Smooth muscle cell (in vitro differentiated cells): ENCODE measurements at regions not wholly inside any gene's neighbourhood (a gene's known extent, or its start where the extent isn't known, plus 50 kb on each side); places are given as distances from the start of the nearest gene placed in this dataset.

Experiments
- DNase-seq: peaks from one replicate; lab custom pipeline; 2025; ENCODE audit not compliant: unreplicated experiment; lab: John Stamatoyannopoulos, UW
- H2AFZ ChIP-seq: fragments of 200-600 bp; sonication (generic); 2 replicates; pipeline ENCODE4 v1.6.0; 2016; ENCODE audit warnings: antibody characterized with exemption, low read depth, mild to moderate bottlenecking
- H3F3A ChIP-seq: fragments of 200-600 bp; sonication (generic); 2 replicates; pipeline ENCODE4 v1.6.0; 2017; ENCODE audit warnings: antibody characterized with exemption, low read depth
- H3K27ac ChIP-seq: fragments of 200-600 bp; sonication (generic); 2 replicates; pipeline ENCODE4 v1.5.1; 2016; ENCODE audit warnings: low read depth, mild to moderate bottlenecking
- H3K27me3 ChIP-seq: fragments of 200-600 bp; sonication (generic); 2 replicates; pipeline ENCODE4 v1.6.1; 2016; ENCODE audit warnings: low read depth, mild to moderate bottlenecking
- H3K36me3 ChIP-seq: fragments of 200-600 bp; sonication (generic); 2 replicates; pipeline ENCODE4 v1.5.1; 2016; ENCODE audit warnings: low read depth
- H3K4me1 ChIP-seq: fragments of 200-600 bp; sonication (generic); 2 replicates; pipeline ENCODE4 v1.5.1; 2016; ENCODE audit warnings: low read depth
- H3K4me2 ChIP-seq: fragments of 200-600 bp; sonication (generic); 2 replicates; pipeline ENCODE4 v1.6.0; 2016; ENCODE audit warnings: mild to moderate bottlenecking
- H3K4me3 ChIP-seq: fragments of 200-600 bp; sonication (generic); 2 replicates; pipeline ENCODE4 v1.5.1; 2016; ENCODE audit warnings: mild to moderate bottlenecking
- H3K79me2 ChIP-seq: fragments of 200-600 bp; sonication (generic); 2 replicates; pipeline ENCODE4 v1.6.0; 2016; ENCODE audit warnings: low read depth, mild to moderate bottlenecking
- H3K9ac ChIP-seq: fragments of 200-600 bp; sonication (generic); 2 replicates; pipeline ENCODE4 v1.6.0; 2016; ENCODE audit warnings: low read depth
- H3K9me3 ChIP-seq: fragments of 200-600 bp; sonication (generic); replicated peaks from 2 replicates; pipeline ENCODE4 v1.5.1; 2016; ENCODE audit warnings: low read depth
- H4K20me1 ChIP-seq: fragments of 200-600 bp; sonication (generic); 2 replicates; pipeline ENCODE4 v1.6.0; 2016; ENCODE audit warnings: low read depth
- WGBS: methylation state at CpG from one replicate; pipeline ENCODE4 v1.1.7; 2016; ENCODE audit warnings: low lambda C conversion rate; 5-methylcytosine and 5-hydroxymethylcytosine counted together
- TF ChIP-seq, protein P1 (sequence below): fragments of 200-600 bp; sonication (generic); IDR thresholded peaks from 2 replicates; pipeline ENCODE4 v1.5.1; 2017; ENCODE audit warnings: borderline replicate concordance, mild to moderate bottlenecking, antibody characterized with exemption; ENCODE audit not compliant: insufficient read depth, poor library complexity, severe bottlenecking

DNA sequence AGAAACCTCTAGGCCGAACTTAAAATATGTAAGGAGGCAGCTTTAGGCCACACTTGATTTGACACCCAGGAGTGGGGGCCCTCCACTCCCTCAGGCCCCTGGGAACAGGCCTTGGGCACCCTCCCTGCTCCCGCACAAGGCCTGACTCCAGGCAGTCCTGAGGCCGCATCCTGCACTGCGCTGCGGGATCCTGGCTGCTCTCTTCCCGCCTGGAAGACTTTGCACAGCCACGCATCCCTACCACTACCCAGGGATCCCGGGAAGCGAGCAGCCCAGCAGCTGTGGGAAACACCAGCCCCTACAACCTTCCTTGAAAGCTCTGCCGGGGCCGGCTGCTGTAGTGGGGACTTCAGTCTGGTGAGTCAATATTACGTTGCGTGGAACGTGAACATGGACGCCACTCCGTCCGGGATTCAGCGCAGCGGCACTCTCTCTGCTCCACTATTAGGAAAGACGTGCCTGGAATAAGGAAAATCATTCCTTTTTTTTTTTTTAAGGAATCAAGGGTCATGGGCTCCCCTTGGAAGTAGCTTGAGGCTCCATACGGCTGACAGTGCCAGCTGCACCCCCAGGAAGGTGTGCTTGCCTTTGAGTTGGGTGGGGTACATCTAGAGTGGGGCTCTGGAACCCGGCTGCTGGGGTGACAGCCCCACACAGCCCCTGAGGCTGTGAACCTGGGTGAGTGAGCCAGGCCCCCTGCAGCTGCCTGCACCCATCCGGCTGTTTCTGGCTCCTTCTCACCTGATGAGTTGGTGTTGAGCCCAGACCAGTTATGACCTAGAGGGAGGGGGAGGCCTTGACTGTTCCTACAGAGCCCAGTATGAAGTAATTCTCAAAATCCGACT, 119.2 kb upstream of the TMEM18 start:
- Histone ChIP-seq H3K9me3 (no peaks in the 10 kb centered on the region), H3F3A (no peaks in the 10 kb centered on the region), H3K27ac (no peak overlapping the region), H2AFZ (no peak overlapping the region), H3K4me2 (no peak overlapping the region), H3K4me1 (no peaks in the 10 kb centered on the region), H3K4me3 (no peak overlapping the region), H3K9ac (no peak overlapping the region), H3K27me3 (no peaks in the 10 kb centered on the region), H3K36me3 (no peaks in the 10 kb centered on the region), H4K20me1 (no peaks in the 10 kb centered on the region), H3K79me2 (no peaks in the 10 kb centered on the region)
- no peak for DNase-seq
- TF ChIP-seq, protein P1, sequence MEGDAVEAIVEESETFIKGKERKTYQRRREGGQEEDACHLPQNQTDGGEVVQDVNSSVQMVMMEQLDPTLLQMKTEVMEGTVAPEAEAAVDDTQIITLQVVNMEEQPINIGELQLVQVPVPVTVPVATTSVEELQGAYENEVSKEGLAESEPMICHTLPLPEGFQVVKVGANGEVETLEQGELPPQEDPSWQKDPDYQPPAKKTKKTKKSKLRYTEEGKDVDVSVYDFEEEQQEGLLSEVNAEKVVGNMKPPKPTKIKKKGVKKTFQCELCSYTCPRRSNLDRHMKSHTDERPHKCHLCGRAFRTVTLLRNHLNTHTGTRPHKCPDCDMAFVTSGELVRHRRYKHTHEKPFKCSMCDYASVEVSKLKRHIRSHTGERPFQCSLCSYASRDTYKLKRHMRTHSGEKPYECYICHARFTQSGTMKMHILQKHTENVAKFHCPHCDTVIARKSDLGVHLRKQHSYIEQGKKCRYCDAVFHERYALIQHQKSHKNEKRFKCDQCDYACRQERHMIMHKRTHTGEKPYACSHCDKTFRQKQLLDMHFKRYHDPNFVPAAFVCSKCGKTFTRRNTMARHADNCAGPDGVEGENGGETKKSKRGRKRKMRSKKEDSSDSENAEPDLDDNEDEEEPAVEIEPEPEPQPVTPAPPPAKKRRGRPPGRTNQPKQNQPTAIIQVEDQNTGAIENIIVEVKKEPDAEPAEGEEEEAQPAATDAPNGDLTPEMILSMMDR, result no peak
- WGBS, result 93% methylated on average over 24 of the region's 24 CpGs

DNA sequence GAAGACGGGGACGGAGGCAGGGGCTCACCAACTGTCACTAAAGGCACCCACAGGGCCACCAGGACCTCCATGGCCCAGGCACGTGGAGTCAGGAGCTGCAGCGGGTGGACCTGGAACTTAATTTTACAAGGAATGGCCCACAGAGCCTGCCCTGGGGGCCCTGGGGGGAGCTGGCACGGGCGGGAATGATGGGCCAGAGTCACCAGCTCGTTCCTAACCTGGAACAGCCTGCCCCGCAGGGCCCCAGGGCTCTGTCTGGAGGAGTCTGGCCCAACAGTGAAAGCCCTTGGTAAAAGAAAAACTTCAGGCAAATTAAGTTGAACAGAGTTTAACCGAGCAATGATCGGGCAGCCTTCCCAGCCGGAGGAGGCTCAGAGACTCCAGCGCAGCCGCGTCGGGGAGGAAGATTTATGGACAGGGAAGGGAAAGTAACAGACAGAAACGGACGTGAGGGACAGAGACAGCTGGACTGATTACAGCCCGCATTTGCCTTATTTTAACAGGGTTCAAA, 118.4 kb upstream of the TMEM18 start:
- no peak overlapping the region for H3K4me2 ChIP-seq
- no peak overlapping the region for H2AFZ ChIP-seq
- no peak overlapping the region for H3K4me3 ChIP-seq
- 78% methylated on average over 16 of the region's 18 CpGs for WGBS
- H3K27me3 ChIP-seq, result no peaks in the 10 kb centered on the region
- TF ChIP-seq, protein P1, result no peak
- no peaks in the 10 kb centered on the region for H3K36me3 ChIP-seq
- H3K79me2 ChIP-seq, result no peaks in the 10 kb centered on the region
- DNase-seq, result no peak
- no peak overlapping the region for H3K9ac ChIP-seq
- no peaks in the 10 kb centered on the region for H3F3A ChIP-seq
- no peaks in the 10 kb centered on the region for H4K20me1 ChIP-seq
- H3K9me3 ChIP-seq, result no peaks in the 10 kb centered on the region
- H3K4me1 ChIP-seq, result no peaks in the 10 kb centered on the region
- no peak overlapping the region for H3K27ac ChIP-seq

DNA sequence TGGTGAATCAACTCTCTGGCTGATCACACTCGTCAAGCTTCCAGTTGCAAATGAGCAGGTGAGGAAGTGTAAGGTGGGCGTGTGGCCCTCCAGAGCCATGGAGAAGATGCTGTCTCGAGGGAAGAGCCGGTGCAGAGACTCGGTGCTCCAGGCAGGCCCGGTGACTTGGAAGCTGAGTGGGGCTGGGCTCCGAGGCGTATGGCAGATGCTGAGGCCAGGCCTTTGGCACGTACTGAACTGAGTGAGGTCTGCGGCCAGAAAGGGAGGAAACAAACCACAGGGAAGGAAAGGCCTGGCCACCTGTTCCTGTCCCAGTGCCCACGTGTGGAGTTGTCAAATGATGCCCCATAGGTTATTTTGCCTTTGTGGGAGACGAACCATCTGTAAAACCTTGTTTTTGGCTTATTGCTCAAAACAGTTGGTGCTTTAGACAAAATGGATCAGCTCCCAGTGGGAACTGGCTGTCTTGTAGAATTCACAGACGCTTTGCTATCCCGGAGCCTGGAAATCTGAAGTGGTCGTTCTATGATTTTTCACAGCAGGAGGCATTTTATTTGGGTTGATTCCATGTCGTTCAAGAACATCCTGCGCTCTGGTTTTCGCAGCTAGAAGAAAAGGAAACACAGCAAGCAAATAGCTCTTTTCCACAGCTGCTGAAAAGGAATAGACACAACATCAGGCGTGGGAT, 117.5 kb upstream of the TMEM18 start:
- Histone ChIP-seq H3K36me3 (no peaks in the 10 kb centered on the region), H3F3A (no peaks in the 10 kb centered on the region), H3K4me1 (no peaks in the 10 kb centered on the region), H3K4me3 (no peak overlapping the region), H3K4me2 (no peak overlapping the region), H3K9ac (no peak overlapping the region), H4K20me1 (no peaks in the 10 kb centered on the region), H3K27me3 (no peaks in the 10 kb centered on the region), H3K9me3 (no peaks in the 10 kb centered on the region), H2AFZ (no peak overlapping the region), H3K79me2 (no peaks in the 10 kb centered on the region), H3K27ac (no peak overlapping the region)
- no peak for DNase-seq
- TF ChIP-seq, protein P1, result no peak
- WGBS, result 87% methylated on average over 19 of the region's 19 CpGs
